ENCODE measurements at regions not wholly inside any gene's neighbourhood (a gene's known extent, or its start where the extent isn't known, plus 50 kb on each side); places are given as distances from the start of the nearest gene placed in this dataset.
"Not testable (repeated sequence)": the region's sequence is repeated elsewhere in the genome, so short reads cannot be mapped to it uniquely, and the experiment has no call there.

DNA sequence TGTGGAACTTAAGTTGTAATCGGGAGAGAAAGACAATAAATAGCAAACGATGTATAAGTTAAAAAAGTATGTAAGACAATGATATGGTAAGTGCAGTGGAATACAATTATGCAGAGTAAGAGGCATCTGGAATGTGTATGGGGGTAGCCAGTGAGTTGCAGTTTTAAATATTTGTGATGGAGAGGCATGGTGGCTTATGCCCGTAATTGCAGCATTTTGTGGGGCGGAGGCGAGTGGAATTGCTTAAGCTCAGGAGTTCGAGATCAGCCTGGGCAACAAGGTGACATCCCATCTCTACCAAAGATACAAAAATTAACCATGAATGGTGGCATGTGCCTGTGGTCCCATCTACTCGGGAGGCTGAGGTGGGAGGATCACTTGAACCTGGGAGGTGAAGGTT lies 52.5 kb upstream of the WDFY3 start:
- in situ Hi-C loops (cut with MboI; ENCODE audit: low sequenced_read_pairs) = no loop called here
- H3K4me3 ChIP-seq = no peak overlapping the region
- no peaks in the 10 kb centered on the region for H3K36me3 ChIP-seq (replicated peaks)
- H3K27me3 ChIP-seq (ENCODE audit: low read depth) = no peaks in the 10 kb centered on the region
- no peaks in the 10 kb centered on the region for H3K9me3 ChIP-seq
- no peak for DNase-seq (ENCODE audit: low spot score in 2 of 2)
- no peaks in the 10 kb centered on the region for H3K4me1 ChIP-seq

DNA sequence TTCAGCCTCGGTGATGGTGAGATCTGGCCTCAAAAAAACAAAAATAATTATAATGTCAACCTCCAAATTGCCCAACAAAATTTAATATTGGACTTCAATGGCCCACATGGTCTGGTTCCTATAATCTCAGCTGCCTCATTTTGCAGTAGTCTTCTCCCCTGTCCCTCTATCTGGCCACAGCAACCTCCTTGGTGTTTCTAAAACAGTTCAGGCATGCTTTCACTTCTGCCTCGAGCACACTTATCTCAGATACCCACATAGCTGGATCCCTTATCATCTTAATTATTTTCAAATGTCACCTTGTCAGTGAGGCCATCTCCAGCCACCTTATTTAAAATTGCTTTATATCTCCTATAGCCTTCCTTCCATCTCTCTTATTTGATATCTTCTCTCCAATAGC lies 52.9 kb upstream of the WDFY3 start:
- Histone ChIP-seq H3K27me3 (ENCODE audit: low read depth) (no peaks in the 10 kb centered on the region), H3K9me3 (no peaks in the 10 kb centered on the region), H3K36me3 (replicated peaks) (no peaks in the 10 kb centered on the region), H3K4me1 (no peaks in the 10 kb centered on the region), H3K4me3 (no peak overlapping the region)
- no peak for DNase-seq (ENCODE audit: low spot score in 2 of 2)
- in situ Hi-C loops (cut with MboI; ENCODE audit: low sequenced_read_pairs) = no loop called here

- Histone ChIP-seq H3K36me3 (replicated peaks) (no peaks in the 10 kb centered on the region), H3K9me3 (no peaks in the 10 kb centered on the region), H3K27me3 (ENCODE audit: low read depth) (no peaks in the 10 kb centered on the region), H3K4me3 (no peak overlapping the region), H3K4me1 (no peaks in the 10 kb centered on the region)
- DNase-seq (ENCODE audit: low spot score in 2 of 2) = no peak
- in situ Hi-C loops (cut with MboI; ENCODE audit: low sequenced_read_pairs) = no loop called here
Measured at GRCh38 chr4:85024671-85025070, 58.2 kb upstream of the WDFY3 start.

DNA sequence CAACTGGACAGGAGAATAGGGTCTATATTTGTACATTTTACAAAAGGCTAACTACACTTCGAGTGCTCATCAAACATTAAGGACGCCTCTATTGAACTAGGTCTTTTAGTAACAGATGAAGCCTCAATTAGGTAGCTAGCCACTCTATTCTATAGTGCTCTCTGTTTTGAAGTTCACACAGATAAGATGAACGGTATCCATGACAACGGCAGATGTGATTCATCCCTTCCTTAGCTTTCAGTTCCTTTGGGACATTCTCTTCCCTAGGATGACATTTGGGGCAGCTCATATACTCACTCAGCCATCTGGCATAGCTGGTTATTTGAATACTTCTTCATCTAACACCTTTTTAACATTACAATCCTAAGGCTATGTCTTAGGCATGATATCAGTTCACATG lies 62.4 kb upstream of the WDFY3 start:
- no peaks in the 10 kb centered on the region for H3K9me3 ChIP-seq
- no peak overlapping the region for H3K4me3 ChIP-seq
- H3K36me3 ChIP-seq (replicated peaks) = no peaks in the 10 kb centered on the region
- no peaks in the 10 kb centered on the region for H3K27me3 ChIP-seq (ENCODE audit: low read depth)
- DNase-seq (ENCODE audit: low spot score in 2 of 2) = no peak
- in situ Hi-C loops (cut with MboI; ENCODE audit: low sequenced_read_pairs) = no loop called here
- no peaks in the 10 kb centered on the region for H3K4me1 ChIP-seq

DNA sequence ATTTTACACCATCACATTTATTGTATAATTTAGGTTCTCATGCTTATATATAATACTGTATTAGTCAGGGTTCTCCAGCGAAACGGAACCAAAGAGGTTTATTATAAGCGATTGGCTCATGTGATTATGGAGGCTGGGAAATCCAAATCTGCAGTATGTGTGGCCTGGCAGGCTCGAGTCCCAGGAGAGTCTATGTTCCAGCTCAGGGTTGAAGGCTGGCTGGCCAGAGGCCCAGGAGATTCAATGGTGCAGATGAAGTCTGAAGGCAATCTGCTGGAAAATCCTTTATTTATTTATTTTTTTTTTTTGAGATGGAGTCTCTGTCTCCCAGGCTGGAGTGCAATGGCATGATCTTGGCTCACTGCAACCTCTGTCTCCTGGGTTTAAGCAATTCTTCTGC lies 63.0 kb upstream of the WDFY3 start:
- no peak overlapping the region for H3K4me3 ChIP-seq
- no peaks in the 10 kb centered on the region for H3K36me3 ChIP-seq (replicated peaks)
- in situ Hi-C loops (cut with MboI; ENCODE audit: low sequenced_read_pairs) = no loop called here
- no peaks in the 10 kb centered on the region for H3K9me3 ChIP-seq
- no peaks in the 10 kb centered on the region for H3K27me3 ChIP-seq (ENCODE audit: low read depth)
- no peak for DNase-seq (ENCODE audit: low spot score in 2 of 2)
- no peaks in the 10 kb centered on the region for H3K4me1 ChIP-seq

- Histone ChIP-seq H3K9me3 (no peaks in the 10 kb centered on the region), H3K4me1 (no peaks in the 10 kb centered on the region), H3K36me3 (replicated peaks) (no peaks in the 10 kb centered on the region), H3K4me3 (no peak overlapping the region), H3K27me3 (ENCODE audit: low read depth) (no peaks in the 10 kb centered on the region)
- DNase-seq (ENCODE audit: low spot score in 2 of 2) = no peak
- in situ Hi-C loops (cut with MboI; ENCODE audit: low sequenced_read_pairs) = no loop called here
Measured at GRCh38 chr4:85030156-85030555, 63.7 kb upstream of the WDFY3 start.

DNA sequence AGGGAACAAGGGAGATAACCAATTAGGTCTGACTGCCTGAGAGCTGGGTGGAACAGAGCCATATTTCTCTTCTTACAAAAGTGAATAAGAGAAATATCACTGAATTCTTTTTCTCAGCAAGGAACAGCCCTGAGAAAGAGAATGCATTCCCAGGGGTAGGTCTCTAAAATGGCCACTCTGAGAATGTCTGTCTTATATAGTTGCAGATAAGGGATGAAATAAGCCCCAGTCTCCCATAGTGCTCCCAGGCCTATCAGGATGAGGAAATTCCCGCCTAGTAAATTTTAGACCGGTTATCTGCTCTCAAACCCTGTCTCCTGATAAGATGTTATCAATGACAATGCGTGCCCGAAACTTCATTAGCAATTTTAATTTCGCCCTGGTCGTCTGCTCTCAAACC lies 67.3 kb upstream of the WDFY3 start:
- DNase-seq (ENCODE audit: low spot score in 2 of 2); H3K4me1 ChIP-seq; H3K9me3 ChIP-seq; H3K4me3 ChIP-seq; H3K27me3 ChIP-seq (ENCODE audit: low read depth); in situ Hi-C loops (cut with MboI; ENCODE audit: low sequenced_read_pairs); H3K36me3 ChIP-seq (replicated peaks): not testable (repeated sequence)

DNA sequence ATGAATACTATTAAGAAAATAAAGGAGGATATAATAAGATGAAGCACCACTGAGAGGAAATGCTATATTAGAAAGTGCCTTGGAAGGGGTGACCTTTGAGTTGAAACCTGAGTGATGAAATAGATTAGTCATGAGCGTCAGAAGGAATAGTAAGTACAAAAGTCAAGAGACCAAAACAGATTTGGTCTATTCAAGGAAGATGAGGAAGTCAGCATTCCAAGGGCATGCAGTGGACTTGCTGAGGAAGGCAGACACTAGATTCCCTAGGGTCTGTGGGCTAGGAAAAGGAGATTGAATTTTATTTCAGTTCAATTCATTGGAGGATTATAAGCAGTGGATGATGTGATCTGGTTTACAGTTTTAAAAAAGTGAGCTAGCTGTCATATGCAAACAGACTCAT lies 73.0 kb upstream of the WDFY3 start:
- in situ Hi-C loops (cut with MboI; ENCODE audit: low sequenced_read_pairs) = no loop called here
- no peaks in the 10 kb centered on the region for H3K9me3 ChIP-seq
- no peak overlapping the region for H3K4me3 ChIP-seq
- no peak for DNase-seq (ENCODE audit: low spot score in 2 of 2)
- no peaks in the 10 kb centered on the region for H3K36me3 ChIP-seq (replicated peaks)
- H3K4me1 ChIP-seq = no peaks in the 10 kb centered on the region
- peaks cover 3% of the 10 kb centered on the region; the same call in 1 of the 2 replicates for H3K27me3 ChIP-seq (ENCODE audit: low read depth)

- H3K4me3 ChIP-seq; in situ Hi-C loops (cut with MboI; ENCODE audit: low sequenced_read_pairs); H3K27me3 ChIP-seq (ENCODE audit: low read depth); H3K4me1 ChIP-seq; DNase-seq (ENCODE audit: low spot score in 2 of 2); H3K36me3 ChIP-seq (replicated peaks); H3K9me3 ChIP-seq: not testable (repeated sequence)
Measured at GRCh38 chr4:85043812-85044496, 77.5 kb upstream of the WDFY3 start.

GRCh38 chr4:85050736-85051135 lies 84.2 kb upstream of the WDFY3 start:
- peak in 1 of 2 experiments; percentile 9 for DNase-seq (ENCODE audit: low spot score in 2 of 2)
- H3K36me3 ChIP-seq (replicated peaks) = no peaks in the 10 kb centered on the region
- H3K4me3 ChIP-seq = no peak overlapping the region
- in situ Hi-C loops (cut with MboI; ENCODE audit: low sequenced_read_pairs) = no loop called here
- no peaks in the 10 kb centered on the region for H3K9me3 ChIP-seq
- no peaks in the 10 kb centered on the region for H3K4me1 ChIP-seq
- H3K27me3 ChIP-seq (ENCODE audit: low read depth) = peaks cover 6% of the 10 kb centered on the region; the same call in 1 of the 2 replicates

DNA sequence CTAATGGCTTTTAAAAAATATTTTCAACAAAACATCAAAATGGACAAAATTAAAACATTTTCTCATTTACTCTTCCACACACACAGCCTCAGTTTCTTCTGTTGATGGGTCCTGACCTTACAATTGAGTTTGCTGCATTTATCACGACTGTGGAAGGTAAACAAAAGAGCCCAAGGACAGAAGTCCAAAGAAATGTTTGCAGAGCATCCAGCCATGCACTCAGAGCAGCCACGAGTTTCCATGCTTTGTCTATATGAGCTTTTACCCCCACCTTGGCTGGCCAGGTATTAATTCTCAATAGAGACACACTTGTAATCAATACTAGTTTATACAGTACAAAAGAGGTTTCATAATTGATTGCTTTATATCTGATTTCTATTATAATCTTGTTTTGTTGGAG lies 85.0 kb upstream of the WDFY3 start:
- H3K4me1 ChIP-seq = no peaks in the 10 kb centered on the region
- in situ Hi-C loops (cut with MboI; ENCODE audit: low sequenced_read_pairs) = no loop called here
- H3K36me3 ChIP-seq (replicated peaks) = no peaks in the 10 kb centered on the region
- no peak overlapping the region for H3K4me3 ChIP-seq
- DNase-seq (ENCODE audit: low spot score in 2 of 2) = no peak
- peaks cover 6% of the 10 kb centered on the region; the same call in 1 of the 2 replicates for H3K27me3 ChIP-seq (ENCODE audit: low read depth)
- H3K9me3 ChIP-seq = no peaks in the 10 kb centered on the region

DNA sequence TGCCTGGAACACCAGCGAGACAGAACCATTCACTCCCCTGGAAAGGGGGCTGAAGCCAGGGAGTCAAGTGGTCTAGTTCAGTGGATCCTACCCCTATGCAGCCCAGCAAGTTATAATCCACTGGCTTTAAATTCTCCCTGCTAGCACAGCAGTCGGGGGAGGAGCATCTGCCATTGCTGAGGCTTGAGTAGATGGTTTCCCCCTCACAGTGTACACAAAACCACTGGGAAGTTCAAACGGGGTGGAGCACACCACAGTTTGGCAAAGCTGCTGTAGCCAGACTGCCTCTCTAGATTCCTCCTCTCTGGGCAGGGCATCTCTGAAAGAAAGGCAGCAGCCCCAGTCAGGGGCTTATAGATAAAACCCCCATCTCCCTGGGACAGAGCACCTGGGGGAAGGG lies 88.4 kb upstream of the WDFY3 start:
- DNase-seq (ENCODE audit: low spot score in 2 of 2); in situ Hi-C loops (cut with MboI; ENCODE audit: low sequenced_read_pairs): not testable (repeated sequence)

DNA sequence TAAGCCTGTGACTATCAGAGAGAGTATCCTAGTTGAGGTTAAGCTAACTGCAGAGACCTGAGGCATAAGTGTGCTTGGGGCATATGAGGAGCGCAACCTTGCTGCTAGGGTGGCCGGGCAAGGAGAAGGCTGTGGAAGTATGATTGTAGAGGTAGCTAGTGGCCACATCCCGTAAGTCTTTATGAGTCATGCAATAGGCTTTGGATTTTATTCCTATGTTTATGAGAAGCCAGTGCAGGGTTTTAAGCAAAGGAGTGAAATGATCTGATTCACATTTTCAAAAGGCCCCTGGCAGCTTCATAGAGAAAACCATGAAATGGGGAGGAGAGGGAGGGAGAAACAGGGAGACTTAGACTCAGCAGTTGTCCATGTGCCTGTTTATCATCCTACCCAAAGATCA lies 92.1 kb upstream of the WDFY3 start:
- Histone ChIP-seq H3K4me3 (no peak overlapping the region), H3K27me3 (ENCODE audit: low read depth) (peaks cover 3% of the 10 kb centered on the region; the same call in 1 of the 2 replicates), H3K36me3 (replicated peaks) (no peaks in the 10 kb centered on the region), H3K4me1 (no peaks in the 10 kb centered on the region), H3K9me3 (no peaks in the 10 kb centered on the region)
- DNase-seq (ENCODE audit: low spot score in 2 of 2) = no peak
- in situ Hi-C loops (cut with MboI; ENCODE audit: low sequenced_read_pairs) = no loop called here

More for the DNA sequence above, 88.4 kb upstream of the WDFY3 start:
- H3K4me1 ChIP-seq; H3K27me3 ChIP-seq (ENCODE audit: low read depth); H3K36me3 ChIP-seq (replicated peaks); H3K4me3 ChIP-seq; H3K9me3 ChIP-seq: not testable (repeated sequence)

- in situ Hi-C loops (cut with MboI; ENCODE audit: low sequenced_read_pairs) = no loop called here
Measured at GRCh38 chr4:85061974-85062373, 95.5 kb upstream of the WDFY3 start.

DNA sequence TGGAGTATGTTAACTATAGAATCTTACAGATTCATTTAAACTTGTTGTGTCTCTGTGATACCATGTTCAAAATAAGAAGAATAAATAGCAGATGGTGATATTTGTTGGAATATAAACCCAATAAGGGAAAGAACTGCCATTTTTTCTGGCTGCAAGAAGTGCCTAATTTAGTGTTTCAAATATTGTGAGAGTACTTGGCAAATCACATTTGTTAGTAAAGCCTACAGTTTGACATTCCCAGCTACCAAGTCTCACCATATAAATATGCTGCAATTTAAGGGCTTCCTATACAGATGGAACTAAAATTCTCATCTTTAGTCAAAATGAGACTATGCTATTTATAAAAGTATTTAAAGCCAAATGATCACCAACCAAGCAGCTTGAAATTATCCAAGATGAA lies 96.0 kb upstream of the WDFY3 start:
- no peak for DNase-seq (ENCODE audit: low spot score in 2 of 2)
- no peaks in the 10 kb centered on the region for H3K9me3 ChIP-seq
- no peaks in the 10 kb centered on the region for H3K4me1 ChIP-seq
- H3K36me3 ChIP-seq (replicated peaks) = no peaks in the 10 kb centered on the region
- H3K27me3 ChIP-seq (ENCODE audit: low read depth) = peaks cover 10% of the 10 kb centered on the region
- in situ Hi-C loops (cut with MboI; ENCODE audit: low sequenced_read_pairs) = no loop called here
- H3K4me3 ChIP-seq = no peak overlapping the region

More at GRCh38 chr4:85061974-85062373, 95.5 kb upstream of the WDFY3 start:
- DNase-seq (ENCODE audit: low spot score in 2 of 2) = no peak
- H3K4me3 ChIP-seq = no peak overlapping the region
- H3K27me3 ChIP-seq (ENCODE audit: low read depth) = peaks cover 10% of the 10 kb centered on the region; the same call in 1 of the 2 replicates
- no peaks in the 10 kb centered on the region for H3K9me3 ChIP-seq
- H3K4me1 ChIP-seq = no peaks in the 10 kb centered on the region
- H3K36me3 ChIP-seq (replicated peaks) = no peaks in the 10 kb centered on the region

Measured in HAP-1 (cell line).